NB4 (cell line): ENCODE measurements at regions not wholly inside any gene's neighbourhood (a gene's known extent, or its start where the extent isn't known, plus 50 kb on each side); places are given as distances from the start of the nearest gene placed in this dataset.

Source experiments
- DNase-seq: peaks from one replicate; pipeline ENCODE4 v3.0.0; 2010; ENCODE audit warnings: low read depth
- H3K4me3 ChIP-seq: one replicate; pipeline ENCODE4 v1.5.1; 2011; ENCODE audit warnings: mild to moderate bottlenecking, low read depth, low read length, moderate library complexity
- MYC ChIP-seq: IDR thresholded peaks from 2 replicates; pipeline ENCODE4 v1.6.1; 2011; ENCODE audit warnings: low read depth, low read length
- POLR2A ChIP-seq: IDR thresholded peaks from 2 replicates; pipeline ENCODE4 v1.6.1; 2011; ENCODE audit warnings: mild to moderate bottlenecking; ENCODE audit not compliant: insufficient read length; ENCODE audit errors: extremely low read depth
- TF ChIP-seq, protein P1 (sequence below): IDR thresholded peaks from 2 replicates; pipeline ENCODE4 v1.6.1; 2011; ENCODE audit warnings: low read depth, low read length
- TF ChIP-seq, protein P2 (sequence below): IDR thresholded peaks from one replicate; pipeline ENCODE4 v1.5.1; 2012; ENCODE audit warnings: low read depth, low read length

DNA sequence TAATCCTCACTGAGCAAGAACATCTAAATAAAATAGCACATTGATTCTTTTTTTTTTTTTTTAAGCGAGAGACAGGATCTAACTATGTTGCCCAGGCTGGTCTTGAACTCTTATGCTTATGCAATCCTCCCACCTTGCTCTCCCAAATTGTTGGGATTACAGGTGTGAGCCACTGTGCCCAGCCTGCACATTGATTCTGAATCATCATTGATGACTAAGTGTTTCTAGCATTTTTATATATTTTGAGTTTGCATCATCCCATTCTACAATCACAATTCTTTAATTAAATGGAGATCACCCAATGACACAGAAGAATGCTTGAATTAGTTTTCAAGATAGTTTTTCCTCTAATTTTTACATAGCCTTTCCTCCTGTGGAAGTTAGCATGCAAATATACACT, 354.1 kb downstream of the KLF5 start:
- DNase-seq, result no peak
- TF ChIP-seq, protein P1, sequence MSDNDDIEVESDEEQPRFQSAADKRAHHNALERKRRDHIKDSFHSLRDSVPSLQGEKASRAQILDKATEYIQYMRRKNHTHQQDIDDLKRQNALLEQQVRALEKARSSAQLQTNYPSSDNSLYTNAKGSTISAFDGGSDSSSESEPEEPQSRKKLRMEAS, result no peak
- TF ChIP-seq, protein P2, sequence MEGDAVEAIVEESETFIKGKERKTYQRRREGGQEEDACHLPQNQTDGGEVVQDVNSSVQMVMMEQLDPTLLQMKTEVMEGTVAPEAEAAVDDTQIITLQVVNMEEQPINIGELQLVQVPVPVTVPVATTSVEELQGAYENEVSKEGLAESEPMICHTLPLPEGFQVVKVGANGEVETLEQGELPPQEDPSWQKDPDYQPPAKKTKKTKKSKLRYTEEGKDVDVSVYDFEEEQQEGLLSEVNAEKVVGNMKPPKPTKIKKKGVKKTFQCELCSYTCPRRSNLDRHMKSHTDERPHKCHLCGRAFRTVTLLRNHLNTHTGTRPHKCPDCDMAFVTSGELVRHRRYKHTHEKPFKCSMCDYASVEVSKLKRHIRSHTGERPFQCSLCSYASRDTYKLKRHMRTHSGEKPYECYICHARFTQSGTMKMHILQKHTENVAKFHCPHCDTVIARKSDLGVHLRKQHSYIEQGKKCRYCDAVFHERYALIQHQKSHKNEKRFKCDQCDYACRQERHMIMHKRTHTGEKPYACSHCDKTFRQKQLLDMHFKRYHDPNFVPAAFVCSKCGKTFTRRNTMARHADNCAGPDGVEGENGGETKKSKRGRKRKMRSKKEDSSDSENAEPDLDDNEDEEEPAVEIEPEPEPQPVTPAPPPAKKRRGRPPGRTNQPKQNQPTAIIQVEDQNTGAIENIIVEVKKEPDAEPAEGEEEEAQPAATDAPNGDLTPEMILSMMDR, result no peak
- TF ChIP-seq POLR2A (no peak), MYC (no peak)
- H3K4me3 ChIP-seq, result no peak overlapping the region

DNA sequence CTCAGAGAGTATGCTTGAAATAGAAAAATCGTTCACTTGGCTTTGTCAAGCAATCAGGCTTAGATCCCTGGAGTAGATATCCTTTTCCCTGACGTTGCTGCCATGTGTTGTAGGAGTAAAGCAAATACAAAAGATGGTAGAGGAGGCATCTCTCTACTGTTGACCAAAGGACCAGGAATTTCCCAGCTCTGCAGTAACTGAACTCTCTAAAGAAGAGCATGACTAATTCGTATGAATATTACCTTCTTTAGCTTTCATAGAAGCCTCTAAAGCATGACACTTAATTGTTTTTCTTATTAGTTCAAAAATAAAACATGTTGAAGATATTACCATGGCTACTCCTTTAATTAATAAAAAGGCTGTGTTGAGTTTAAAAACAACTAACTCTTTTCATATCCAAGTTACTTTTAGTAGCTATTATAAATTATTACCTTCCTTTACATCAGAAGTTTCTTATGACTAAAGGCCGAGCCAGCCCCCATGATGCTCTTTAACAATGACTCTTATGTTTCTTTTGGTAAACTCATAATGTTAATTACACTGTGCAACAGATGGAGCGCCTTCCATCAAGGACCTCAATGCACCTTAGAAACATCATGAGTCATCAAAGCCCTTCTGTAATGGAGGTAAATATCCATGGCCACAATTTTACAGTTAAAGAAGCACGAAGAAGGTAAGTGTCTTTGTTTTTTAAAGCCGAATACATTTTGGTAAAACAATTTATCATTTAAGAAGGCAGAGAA, 352.4 kb downstream of the KLF5 start:
- DNase-seq, result no peak
- TF ChIP-seq POLR2A, result no peak
- TF ChIP-seq, protein P1, result no peak
- TF ChIP-seq, protein P2, result no peak
- TF ChIP-seq MYC, result no peak
- H3K4me3 ChIP-seq, result no peak overlapping the region

DNA sequence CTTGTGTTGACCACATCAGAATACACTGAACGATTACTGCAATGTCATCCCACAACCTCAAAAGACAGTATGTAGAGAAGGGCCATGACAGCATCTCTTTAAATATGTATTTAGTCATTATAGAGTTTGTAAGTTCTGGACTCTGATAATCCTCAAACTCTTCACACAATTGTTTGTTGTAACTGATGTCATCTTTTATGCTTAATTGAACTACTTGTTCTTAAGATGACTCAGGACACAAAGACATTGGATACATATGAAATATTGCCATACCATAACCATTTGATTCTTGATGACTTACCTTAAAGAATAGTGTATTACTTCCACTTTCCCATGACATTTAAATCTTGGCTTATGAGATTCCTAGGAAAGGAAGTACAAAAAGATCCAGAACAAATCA, 347.6 kb downstream of the KLF5 start:
- no peak for DNase-seq
- H3K4me3 ChIP-seq, result no peak overlapping the region
- TF ChIP-seq MYC, result no peak
- TF ChIP-seq POLR2A, result no peak
- TF ChIP-seq, protein P1, result no peak
- TF ChIP-seq, protein P2, result no peak

DNA sequence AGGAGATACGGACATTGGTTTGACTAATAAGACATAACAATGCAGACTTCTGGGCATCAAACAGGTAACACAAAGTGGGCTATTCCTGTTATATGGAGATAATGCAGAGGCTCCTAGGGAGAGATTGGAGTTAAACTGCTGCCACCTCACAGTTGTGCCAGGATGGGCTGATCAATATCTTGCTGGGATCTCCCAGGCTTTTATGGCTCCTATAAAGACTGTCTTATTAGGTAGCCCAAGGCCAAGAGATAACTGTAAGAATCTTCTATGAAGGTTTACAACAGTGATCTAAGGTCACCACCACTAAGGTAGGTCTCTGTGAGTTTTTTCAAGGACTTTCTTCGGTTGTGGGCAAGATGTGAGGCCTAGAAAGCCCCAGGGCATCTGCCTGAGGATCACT, 345.8 kb downstream of the KLF5 start:
- no peak for TF ChIP-seq POLR2A
- TF ChIP-seq, protein P2, result no peak
- TF ChIP-seq, protein P1, result no peak
- TF ChIP-seq MYC, result no peak
- DNase-seq, result no peak
- no peak overlapping the region for H3K4me3 ChIP-seq

DNA sequence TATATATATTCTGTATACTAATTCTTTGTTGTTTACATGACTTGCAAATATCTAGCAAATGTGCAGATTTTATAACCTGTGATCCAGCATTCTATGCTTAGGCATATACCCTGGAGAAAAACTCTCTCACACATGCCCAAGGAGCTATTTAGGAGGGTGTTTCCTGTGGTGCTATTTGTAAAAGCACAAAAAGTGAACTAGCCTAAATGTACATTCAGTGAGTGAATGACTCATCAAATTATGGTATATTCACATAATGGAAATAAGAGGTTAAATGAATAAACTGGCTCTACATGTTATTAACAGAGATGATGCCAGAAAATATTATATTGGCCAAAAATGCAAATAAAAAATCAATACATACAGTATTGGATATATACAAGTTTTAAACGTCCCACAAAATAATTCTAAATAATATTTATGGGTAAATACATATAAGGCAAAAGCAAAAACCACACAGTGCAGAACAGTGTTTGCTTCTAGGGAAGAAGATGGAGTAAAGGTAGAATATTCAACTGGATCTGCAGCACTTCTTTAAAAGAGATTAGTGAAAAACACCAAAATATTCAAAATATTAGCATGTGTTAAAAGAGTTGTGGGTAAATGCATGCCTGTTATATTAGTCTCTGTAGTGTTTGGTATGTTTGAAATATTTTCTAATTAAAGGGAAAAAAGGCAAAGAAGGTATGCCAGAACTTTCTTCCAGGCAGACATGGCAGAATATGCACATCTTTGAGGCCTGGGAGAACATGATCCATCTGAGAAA, 344.7 kb downstream of the KLF5 start:
- no peak for DNase-seq
- TF ChIP-seq POLR2A (no peak), MYC (no peak)
- TF ChIP-seq, protein P1, result no peak
- no peak overlapping the region for H3K4me3 ChIP-seq

DNA sequence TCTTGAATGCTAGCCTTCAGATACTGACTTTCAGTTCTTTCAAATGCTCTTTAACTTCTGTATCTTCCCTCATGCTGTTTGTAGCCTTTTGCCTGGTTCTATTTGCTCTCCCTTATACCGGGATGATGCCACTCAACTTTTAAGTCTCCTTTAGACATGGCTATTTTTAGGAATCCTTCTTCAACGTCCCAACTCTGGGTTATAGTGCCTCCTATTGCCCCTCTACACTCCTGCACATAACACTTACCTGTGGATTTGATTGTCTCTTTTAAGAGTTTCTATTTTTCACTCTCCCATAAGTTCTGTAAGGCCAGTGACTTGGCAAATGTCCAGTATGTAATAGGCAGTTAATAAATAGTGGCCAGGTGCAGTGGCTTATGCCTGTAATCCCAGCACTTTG, 343.0 kb downstream of the KLF5 start:
- H3K4me3 ChIP-seq, result no peak overlapping the region
- no peak for DNase-seq

More for the DNA sequence above, 343.0 kb downstream of the KLF5 start:
- TF ChIP-seq MYC (no peak), POLR2A (no peak)
- TF ChIP-seq, protein P2, result no peak
- TF ChIP-seq, protein P1, result no peak
